ENCODE measurements at regions not wholly inside any gene's neighbourhood (a gene's known extent, or its start where the extent isn't known, plus 50 kb on each side); places are given as distances from the start of the nearest gene placed in this dataset.

- DNase-seq (ENCODE audit: low read depth) = no peak
Observed at GRCh38 chr1:109826930-109827349, 63.2 kb upstream of the EPS8L3 start.

- no peak for DNase-seq (ENCODE audit: low read depth)
Observed at GRCh38 chr1:109826446-109826845, 62.7 kb upstream of the EPS8L3 start.

- DNase-seq (ENCODE audit: low read depth) = no peak
Observed at GRCh38 chr1:109824349-109825115, 60.8 kb upstream of the EPS8L3 start.

- no peak for DNase-seq (ENCODE audit: low read depth)
Observed at GRCh38 chr1:109823543-109824348, 60.0 kb upstream of the EPS8L3 start.

- DNase-seq (ENCODE audit: low read depth) = no peak
Observed at GRCh38 chr1:109822749-109823542, 59.2 kb upstream of the EPS8L3 start.

GRCh38 chr1:109821831-109822745 lies 58.4 kb upstream of the EPS8L3 start:
- peak; percentile 76 for DNase-seq (ENCODE audit: low read depth)

DNA sequence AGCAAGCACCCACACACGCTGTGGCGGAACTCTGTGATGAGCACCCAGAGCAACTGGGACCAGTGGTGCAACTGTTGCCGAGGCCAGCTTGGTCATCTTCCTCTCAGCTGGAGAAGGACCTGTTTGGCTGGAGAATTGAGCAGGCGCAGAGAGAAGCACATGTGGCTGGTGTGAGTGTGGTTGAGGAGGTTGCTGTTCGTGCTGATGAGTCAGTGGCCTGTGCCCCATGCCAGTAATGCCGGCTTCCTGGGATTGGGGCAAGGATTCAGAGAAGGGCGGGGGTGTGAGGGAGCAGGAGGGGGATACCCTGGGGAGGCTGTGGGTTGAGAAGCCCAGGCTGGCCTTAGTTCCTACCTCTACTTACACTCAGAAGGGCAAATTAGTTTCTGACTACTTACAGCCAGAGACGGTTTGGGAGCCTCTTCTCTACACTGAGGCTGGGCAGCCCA lies 57.5 kb upstream of the EPS8L3 start:
- peak; percentile 94 for DNase-seq (ENCODE audit: low read depth)

DNA sequence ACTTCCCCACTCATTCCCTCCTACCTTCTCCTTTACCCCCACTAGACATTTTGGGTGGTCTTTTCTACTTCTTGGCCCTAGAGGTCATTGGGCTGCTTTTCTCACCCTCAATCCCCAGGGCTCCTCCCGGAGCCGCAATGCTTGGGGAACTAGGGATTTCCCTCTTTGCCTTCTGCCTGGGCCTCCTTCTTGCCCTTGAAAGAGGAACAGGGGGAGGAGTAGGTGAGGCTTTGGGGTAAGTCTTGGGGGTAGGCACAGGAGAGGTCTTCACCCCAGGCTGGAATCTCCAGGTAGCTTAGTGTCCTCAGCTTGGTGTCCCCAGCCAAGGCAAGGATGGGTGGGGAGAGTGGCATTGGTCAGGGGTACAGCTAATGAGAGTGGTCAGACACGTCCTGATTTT lies 56.2 kb upstream of the EPS8L3 start:
- no peak for DNase-seq (ENCODE audit: low read depth)

DNA sequence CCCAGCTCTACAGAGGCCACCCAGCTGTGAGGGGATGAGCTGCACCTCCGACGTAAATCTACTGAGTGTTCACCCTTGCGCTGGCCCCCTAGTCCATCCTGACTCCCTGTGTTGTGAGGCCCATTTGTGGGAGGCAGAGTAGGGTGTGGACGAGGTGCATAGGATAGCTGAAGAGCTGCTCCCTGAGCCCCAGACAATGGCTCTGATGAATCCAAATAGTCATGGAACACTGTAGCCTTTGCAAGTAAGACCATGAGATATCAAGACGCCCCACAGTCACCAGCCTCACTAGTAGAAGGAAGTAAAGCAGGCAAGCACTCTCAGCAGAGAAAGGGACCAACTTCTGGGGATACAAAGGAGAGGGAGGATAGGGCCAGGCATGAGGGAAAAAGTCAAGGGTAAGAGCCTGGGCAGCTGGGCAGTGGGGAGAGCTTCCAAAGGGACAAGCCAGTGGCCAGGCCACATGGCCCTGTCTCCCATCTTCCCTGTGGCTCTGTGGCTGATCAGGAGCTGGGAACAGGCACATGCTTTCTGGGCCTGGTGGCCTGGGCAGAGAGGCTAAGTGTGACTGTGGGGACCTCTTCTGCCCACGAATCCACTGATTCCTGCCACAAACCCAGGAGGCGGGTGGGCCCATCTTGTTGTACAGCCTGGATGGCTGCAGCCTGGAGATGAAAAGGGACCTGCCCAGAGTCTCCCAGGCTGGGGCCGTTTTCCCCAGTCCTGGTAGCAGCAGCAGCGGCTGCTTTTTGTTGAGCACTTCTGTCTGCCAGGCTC lies 55.5 kb upstream of the EPS8L3 start:
- DNase-seq (ENCODE audit: low read depth) = no peak

DNA sequence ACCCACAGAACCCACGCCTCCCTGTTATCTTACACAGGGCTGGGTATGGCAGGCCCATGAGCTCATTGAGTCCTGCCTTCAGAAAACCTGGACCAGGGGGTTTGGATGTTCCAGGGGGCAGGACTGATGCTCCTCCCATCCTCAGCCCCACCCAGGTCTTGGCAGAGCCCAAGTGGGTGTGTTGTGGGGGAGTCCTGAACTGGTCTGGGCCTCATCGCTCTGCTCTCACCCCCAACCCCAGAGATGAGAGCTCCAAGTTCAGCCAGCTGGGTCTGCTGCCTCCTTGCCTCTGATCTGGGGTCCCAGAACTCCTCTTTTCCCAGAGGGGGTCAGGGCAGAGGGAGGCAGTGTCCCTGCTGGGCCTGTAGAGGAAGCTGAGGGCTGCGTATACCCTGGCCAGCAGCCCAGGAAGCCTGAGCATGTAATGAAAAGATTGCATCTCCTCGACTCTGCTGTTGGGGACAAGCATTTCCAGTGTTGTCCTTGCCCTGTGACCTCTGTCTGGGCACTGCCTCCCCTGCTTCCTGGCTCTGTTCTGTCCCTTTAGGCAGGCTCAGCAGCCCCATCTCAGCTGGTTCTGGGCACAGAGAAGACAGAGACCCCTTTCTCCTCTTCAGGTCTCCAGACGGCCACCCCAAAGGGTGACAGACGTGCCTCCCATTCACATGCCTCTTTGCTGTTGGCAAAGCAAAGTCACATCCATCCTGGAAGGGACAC lies 54.7 kb upstream of the EPS8L3 start:
- DNase-seq (ENCODE audit: low read depth) = no peak

DNA sequence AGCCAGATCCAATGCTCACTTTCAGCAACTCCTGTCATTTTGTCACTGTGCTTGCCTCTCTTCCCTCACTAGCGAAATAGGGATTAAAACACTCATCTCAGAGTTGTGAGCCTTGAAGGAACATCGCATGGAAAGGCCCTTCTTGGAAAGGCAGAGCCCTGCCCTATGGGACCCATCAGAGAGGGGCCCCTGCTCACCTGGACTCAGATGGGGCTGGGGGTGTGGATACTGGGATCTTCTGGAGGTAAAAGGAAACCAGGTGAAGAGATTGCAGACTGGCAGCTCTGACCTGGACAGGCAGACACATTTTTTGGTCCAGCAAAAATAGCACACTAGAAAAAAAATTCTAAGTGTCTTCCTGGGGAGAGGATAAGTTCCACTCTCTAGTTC lies 54.2 kb upstream of the EPS8L3 start:
- DNase-seq (ENCODE audit: low read depth) = no peak

GRCh38 chr1:109816975-109817535 lies 53.3 kb upstream of the EPS8L3 start:
- no peak for DNase-seq (ENCODE audit: low read depth)

GRCh38 chr1:109816175-109816811 lies 52.6 kb upstream of the EPS8L3 start:
- peak; percentile 67 for DNase-seq (ENCODE audit: low read depth)

DNA sequence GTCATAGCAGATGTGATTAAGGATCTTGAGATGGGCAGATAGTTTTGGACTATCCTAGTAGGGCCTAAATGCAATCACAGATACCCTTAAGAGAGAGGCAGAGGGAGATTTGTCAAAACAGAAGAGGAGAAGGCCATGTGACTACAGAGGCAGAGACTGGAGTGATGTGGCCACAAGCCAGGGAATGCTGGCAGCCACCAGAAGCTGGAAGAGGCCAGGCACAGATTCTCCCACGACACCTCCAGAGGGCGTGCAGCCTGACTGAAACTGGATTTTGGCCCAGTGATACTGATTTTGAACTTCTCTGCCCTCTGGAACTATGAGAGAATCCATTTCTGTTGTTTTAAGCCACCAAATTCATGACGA lies 52.1 kb upstream of the EPS8L3 start:
- DNase-seq (ENCODE audit: low read depth) = no peak

DNA sequence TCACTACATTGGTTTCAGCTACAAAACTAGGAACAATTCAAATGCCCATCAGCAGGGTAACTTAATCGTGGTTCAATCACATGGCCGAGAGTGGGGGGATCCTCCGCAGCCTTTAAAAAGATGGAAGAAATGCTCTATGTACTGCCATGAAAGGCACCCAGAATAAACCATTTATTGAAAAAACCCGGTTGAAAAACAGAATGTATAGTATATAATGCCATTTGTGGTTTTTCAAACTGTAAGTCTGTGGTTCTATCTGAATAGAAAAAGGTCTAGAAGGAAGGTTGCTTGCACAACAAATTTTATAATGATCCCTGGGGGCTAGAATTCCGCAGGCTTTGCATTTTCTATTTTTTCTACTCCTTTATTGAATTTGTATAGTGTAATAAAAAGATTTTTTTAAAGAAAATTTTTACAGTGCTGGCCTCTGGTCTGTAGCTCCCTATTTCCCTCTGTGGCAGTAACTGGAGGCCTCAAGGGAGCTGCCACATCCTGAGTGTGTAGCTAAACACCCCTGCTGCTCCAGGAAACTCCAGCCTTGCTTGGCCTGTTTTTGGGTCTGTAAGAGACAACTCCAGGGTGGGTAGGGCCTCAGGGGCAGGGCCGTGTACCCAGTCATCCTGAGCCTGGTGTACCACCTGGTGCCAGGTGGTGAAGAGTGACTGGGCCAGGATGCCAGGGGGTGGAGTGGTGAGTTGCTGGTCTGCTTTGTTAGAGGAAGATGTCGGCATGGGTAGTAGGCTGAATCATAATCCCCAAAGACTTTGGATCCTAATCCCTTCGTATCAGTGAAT lies 51.5 kb upstream of the EPS8L3 start:
- DNase-seq (ENCODE audit: low read depth) = no peak

DNA sequence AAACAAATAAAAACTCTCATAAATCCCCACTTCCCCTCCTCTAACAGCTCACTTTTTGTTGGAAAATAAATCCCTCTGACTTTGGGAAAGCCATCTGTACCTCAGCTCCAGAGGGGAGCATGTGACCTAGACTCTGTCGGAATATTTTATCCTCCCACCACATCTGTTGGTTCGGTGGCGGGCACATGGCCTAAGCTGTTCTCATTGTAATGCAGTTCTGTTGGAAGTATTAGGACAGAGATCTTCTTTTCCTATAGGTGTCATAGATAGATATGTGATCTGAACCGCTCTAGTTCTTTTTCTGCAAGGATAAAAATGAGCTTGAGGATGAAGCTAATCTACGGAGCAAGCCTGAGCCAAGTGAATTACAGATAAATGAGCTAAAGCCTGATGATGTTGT lies 50.5 kb upstream of the EPS8L3 start:
- no peak for DNase-seq (ENCODE audit: low read depth)
